Stomach (tissue), 4 donors: ENCODE measurements at regions not wholly inside any gene's neighbourhood (a gene's known extent, or its start where the extent isn't known, plus 50 kb on each side); places are given as distances from the start of the nearest gene placed in this dataset.
"Not testable (repeated sequence)": the region's sequence is repeated elsewhere in the genome, so short reads cannot be mapped to it uniquely, and the experiment has no call there.

Experiments used
- POLR2AphosphoS5 ChIP-seq, 3 donors: sonication (generic); formaldehyde crosslinking; IDR thresholded peaks; one replicate each; pipeline ENCODE4 v1.6.1; 2016; ENCODE audit warnings: antibody characterized with exemption in 3 of 3
- TF ChIP-seq, protein P1 (sequence below), 7 experiments: fragments of 450-650 bp in 4 of 7; fragments of 200-600 bp in 3 of 7; sonication (generic) in 3 of 7; IDR thresholded peaks; one replicate each; pipeline ENCODE4 v1.5.1; 2016 to 2019; ENCODE audit warnings: antibody characterized with exemption in 7 of 7, control low read depth in 2 of 7, mild to moderate bottlenecking in 1 of 7

DNA sequence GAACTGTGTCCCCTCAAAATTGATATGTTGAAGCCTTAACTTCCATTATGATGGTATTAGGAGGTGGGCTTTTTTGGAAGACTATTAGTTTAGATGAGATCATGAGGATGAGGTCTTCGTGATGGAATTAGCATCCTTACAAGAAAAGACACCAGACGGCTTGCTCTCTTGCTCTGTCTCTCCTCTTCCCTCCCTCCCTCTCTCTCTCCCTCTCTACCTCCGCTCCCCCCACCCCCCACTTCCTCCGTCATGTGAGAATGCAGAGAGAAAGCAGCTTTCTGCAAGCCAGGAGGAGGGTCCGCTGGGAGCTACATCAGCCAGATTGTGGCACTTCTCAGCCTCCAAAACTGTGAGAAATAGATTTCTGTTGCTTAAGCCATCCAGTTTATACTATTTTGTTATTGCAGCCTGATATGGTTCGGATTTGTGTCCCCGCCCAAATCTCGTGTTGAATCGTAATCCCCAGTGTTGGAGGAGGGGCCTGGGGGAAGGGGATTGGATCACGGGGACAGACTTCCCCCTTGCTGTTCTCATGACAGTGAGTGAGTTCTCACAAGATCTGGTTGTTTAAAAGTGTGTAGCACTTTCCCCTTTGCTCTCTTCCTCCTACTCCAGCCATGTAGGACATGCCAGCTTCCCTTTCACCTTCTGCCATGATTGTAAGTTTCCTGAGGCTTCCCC is 76.9 kb downstream of the NPIPA8 start:
- TF ChIP-seq, protein P1, sequence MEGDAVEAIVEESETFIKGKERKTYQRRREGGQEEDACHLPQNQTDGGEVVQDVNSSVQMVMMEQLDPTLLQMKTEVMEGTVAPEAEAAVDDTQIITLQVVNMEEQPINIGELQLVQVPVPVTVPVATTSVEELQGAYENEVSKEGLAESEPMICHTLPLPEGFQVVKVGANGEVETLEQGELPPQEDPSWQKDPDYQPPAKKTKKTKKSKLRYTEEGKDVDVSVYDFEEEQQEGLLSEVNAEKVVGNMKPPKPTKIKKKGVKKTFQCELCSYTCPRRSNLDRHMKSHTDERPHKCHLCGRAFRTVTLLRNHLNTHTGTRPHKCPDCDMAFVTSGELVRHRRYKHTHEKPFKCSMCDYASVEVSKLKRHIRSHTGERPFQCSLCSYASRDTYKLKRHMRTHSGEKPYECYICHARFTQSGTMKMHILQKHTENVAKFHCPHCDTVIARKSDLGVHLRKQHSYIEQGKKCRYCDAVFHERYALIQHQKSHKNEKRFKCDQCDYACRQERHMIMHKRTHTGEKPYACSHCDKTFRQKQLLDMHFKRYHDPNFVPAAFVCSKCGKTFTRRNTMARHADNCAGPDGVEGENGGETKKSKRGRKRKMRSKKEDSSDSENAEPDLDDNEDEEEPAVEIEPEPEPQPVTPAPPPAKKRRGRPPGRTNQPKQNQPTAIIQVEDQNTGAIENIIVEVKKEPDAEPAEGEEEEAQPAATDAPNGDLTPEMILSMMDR (IDR thresholded peaks at IDR 0.05), result not testable (repeated sequence)
- not testable (repeated sequence) for TF ChIP-seq POLR2AphosphoS5 (IDR thresholded peaks at IDR 0.05)
